Chondrocyte (in vitro differentiated cells): ENCODE measurements at regions not wholly inside any gene's neighbourhood (a gene's known extent, or its start where the extent isn't known, plus 50 kb on each side); places are given as distances from the start of the nearest gene placed in this dataset.

Experiments
- DNase-seq: peaks from one replicate; pipeline ENCODE4 v3.0.0; 2021; ENCODE audit warnings: mixed read lengths, low spot score
- H3K27ac Mint-ChIP-seq: one replicate; pipeline ENCODE4 v1.8.0; 2021; ENCODE audit warnings: mild to moderate bottlenecking, moderate library complexity, mixed read lengths; ENCODE audit not compliant: unreplicated experiment
- H3K27me3 Mint-ChIP-seq: 2 replicates; pipeline ENCODE4 v1.8.0; 2021; ENCODE audit warnings: low read depth, mixed read lengths
- H3K36me3 Mint-ChIP-seq: 2 replicates; pipeline ENCODE4 v1.8.0; 2021; ENCODE audit warnings: low read depth, mixed read lengths
- H3K4me1 Mint-ChIP-seq: 2 replicates; pipeline ENCODE4 v1.8.0; 2021; ENCODE audit warnings: low read depth, mild to moderate bottlenecking, mixed read lengths
- H3K4me3 Mint-ChIP-seq: one replicate; pipeline ENCODE4 v1.8.0; 2021; ENCODE audit warnings: mild to moderate bottlenecking, moderate library complexity, mixed read lengths; ENCODE audit not compliant: unreplicated experiment
- H3K9me3 Mint-ChIP-seq: 2 replicates; pipeline ENCODE4 v1.8.0; 2021; ENCODE audit warnings: low read depth, mixed read lengths
- TF ChIP-seq, protein P1 (sequence below): fragments of 200-600 bp; sonication (generic); IDR thresholded peaks from 2 replicates; pipeline ENCODE4 v1.5.0; 2021; ENCODE audit warnings: antibody characterized with exemption, mild to moderate bottlenecking, moderate library complexity

DNA sequence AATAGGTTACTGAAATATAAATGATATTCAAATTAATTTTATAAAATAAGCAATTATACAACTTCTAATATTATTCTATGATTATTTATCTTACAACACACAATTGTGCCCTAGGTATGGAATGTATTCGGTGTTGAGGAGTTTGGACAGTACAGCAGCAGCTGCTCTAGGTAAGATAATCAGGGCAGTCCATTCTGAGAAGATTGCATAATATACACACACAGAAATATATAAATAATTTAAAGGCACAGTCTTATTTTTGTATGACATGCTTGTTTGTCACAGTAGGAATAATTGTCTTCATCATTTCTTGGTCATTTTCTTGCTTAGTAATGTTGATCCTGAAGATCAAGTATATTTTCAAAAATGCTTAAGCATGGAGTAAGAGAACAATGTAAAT lies 849.4 kb upstream of the MIR17HG start:
- Mint-ChIP-seq H3K9me3 (no peaks in the 10 kb centered on the region), H3K27me3 (no peaks in the 10 kb centered on the region), H3K36me3 (no peaks in the 10 kb centered on the region), H3K27ac (no peak overlapping the region), H3K4me3 (no peak overlapping the region), H3K4me1 (no peaks in the 10 kb centered on the region)
- TF ChIP-seq, protein P1, sequence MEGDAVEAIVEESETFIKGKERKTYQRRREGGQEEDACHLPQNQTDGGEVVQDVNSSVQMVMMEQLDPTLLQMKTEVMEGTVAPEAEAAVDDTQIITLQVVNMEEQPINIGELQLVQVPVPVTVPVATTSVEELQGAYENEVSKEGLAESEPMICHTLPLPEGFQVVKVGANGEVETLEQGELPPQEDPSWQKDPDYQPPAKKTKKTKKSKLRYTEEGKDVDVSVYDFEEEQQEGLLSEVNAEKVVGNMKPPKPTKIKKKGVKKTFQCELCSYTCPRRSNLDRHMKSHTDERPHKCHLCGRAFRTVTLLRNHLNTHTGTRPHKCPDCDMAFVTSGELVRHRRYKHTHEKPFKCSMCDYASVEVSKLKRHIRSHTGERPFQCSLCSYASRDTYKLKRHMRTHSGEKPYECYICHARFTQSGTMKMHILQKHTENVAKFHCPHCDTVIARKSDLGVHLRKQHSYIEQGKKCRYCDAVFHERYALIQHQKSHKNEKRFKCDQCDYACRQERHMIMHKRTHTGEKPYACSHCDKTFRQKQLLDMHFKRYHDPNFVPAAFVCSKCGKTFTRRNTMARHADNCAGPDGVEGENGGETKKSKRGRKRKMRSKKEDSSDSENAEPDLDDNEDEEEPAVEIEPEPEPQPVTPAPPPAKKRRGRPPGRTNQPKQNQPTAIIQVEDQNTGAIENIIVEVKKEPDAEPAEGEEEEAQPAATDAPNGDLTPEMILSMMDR, result no peak
- no peak for DNase-seq

DNA sequence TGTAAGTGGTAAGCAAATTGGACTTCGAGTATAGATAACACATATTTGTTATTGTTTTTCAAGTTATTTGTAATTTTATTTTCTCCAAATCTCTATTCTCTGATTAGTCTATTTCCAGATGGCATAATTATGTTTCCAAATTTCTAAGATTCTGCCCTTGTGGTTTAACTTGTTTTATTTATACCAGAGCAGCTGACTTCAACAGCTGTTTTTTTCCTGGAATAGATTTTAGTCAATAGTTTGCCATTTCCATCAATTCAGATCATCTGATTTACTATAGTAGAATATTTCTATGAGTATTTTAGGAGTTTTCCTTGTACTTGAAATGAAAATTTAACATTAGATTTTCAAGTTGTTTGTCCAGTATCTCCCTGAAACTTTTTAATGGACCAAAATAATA lies 848.7 kb upstream of the MIR17HG start:
- Mint-ChIP-seq H3K4me3 (no peak overlapping the region), H3K9me3 (no peaks in the 10 kb centered on the region), H3K27me3 (no peaks in the 10 kb centered on the region), H3K36me3 (no peaks in the 10 kb centered on the region), H3K4me1 (no peaks in the 10 kb centered on the region), H3K27ac (no peak overlapping the region)
- no peak for DNase-seq
- TF ChIP-seq, protein P1, result no peak

GRCh38 chr13:90500569-90500968 lies 846.9 kb upstream of the MIR17HG start:
- TF ChIP-seq, protein P1, result no peak
- H3K27me3 Mint-ChIP-seq, result no peaks in the 10 kb centered on the region
- H3K4me1 Mint-ChIP-seq, result no peaks in the 10 kb centered on the region
- H3K36me3 Mint-ChIP-seq, result no peaks in the 10 kb centered on the region
- no peaks in the 10 kb centered on the region for H3K9me3 Mint-ChIP-seq
- DNase-seq, result no peak
- no peak overlapping the region for H3K27ac Mint-ChIP-seq
- no peak overlapping the region for H3K4me3 Mint-ChIP-seq

GRCh38 chr13:90502153-90502552 lies 845.3 kb upstream of the MIR17HG start:
- Mint-ChIP-seq H3K36me3 (no peaks in the 10 kb centered on the region), H3K9me3 (no peaks in the 10 kb centered on the region), H3K4me3 (no peak overlapping the region), H3K27ac (no peak overlapping the region), H3K27me3 (no peaks in the 10 kb centered on the region), H3K4me1 (no peaks in the 10 kb centered on the region)
- TF ChIP-seq, protein P1, result no peak
- no peak for DNase-seq

GRCh38 chr13:90502762-90503161 lies 844.7 kb upstream of the MIR17HG start:
- no peak for DNase-seq
- no peak overlapping the region for H3K27ac Mint-ChIP-seq
- H3K9me3 Mint-ChIP-seq, result no peaks in the 10 kb centered on the region
- no peaks in the 10 kb centered on the region for H3K36me3 Mint-ChIP-seq
- no peaks in the 10 kb centered on the region for H3K4me1 Mint-ChIP-seq
- H3K4me3 Mint-ChIP-seq, result no peak overlapping the region
- TF ChIP-seq, protein P1, result no peak
- no peaks in the 10 kb centered on the region for H3K27me3 Mint-ChIP-seq
